ENCODE measurements at regions not wholly inside any gene's neighbourhood (a gene's known extent, or its start where the extent isn't known, plus 50 kb on each side); places are given as distances from the start of the nearest gene placed in this dataset.

- TF ChIP-seq CTCF (IDR thresholded peaks at IDR 0.05; ENCODE audit: insufficient read depth, low read length, severe bottlenecking): no peak
- H3K4me3 ChIP-seq (ENCODE audit: low read depth, low read length): no peak overlapping the region
- H3K36me3 ChIP-seq (ENCODE audit: control insufficient read depth, insufficient read depth, low read length): no peaks in the 10 kb centered on the region
- no peaks in the 10 kb centered on the region for H3K27me3 ChIP-seq (ENCODE audit: control insufficient read depth, insufficient read depth, low read length)
- FAIRE-seq (no peak), DNase-seq (ENCODE audit: low read depth) (no peak)
These were observed 50.8 kb upstream of the NAV2 start for GRCh38 chr11:19661827-19662226.

- TF ChIP-seq CTCF (IDR thresholded peaks at IDR 0.05; ENCODE audit: insufficient read depth, low read length, severe bottlenecking): no peak
- Histone ChIP-seq H3K4me3 (ENCODE audit: low read depth, low read length) (no peak overlapping the region), H3K27me3 (ENCODE audit: control insufficient read depth, insufficient read depth, low read length) (no peaks in the 10 kb centered on the region), H3K36me3 (ENCODE audit: control insufficient read depth, insufficient read depth, low read length) (no peaks in the 10 kb centered on the region)
- peak; percentile 94 for DNase-seq (ENCODE audit: low read depth)
- FAIRE-seq: no peak
These were observed 52.6 kb upstream of the NAV2 start for GRCh38 chr11:19660076-19660475.

GRCh38 chr11:19659529-19659928 is 53.1 kb upstream of the NAV2 start:
- FAIRE-seq (no peak), DNase-seq (ENCODE audit: low read depth) (peak; percentile 31)
- TF ChIP-seq CTCF (IDR thresholded peaks at IDR 0.05; ENCODE audit: insufficient read depth, low read length, severe bottlenecking): no peak
- Histone ChIP-seq H3K4me3 (ENCODE audit: low read depth, low read length) (no peak overlapping the region), H3K27me3 (ENCODE audit: control insufficient read depth, insufficient read depth, low read length) (no peaks in the 10 kb centered on the region), H3K36me3 (ENCODE audit: control insufficient read depth, insufficient read depth, low read length) (no peaks in the 10 kb centered on the region)

- H3K27me3 ChIP-seq (ENCODE audit: control insufficient read depth, insufficient read depth, low read length): no peaks in the 10 kb centered on the region
- FAIRE-seq: no peak
- TF ChIP-seq CTCF (IDR thresholded peaks at IDR 0.05; ENCODE audit: insufficient read depth, low read length, severe bottlenecking): no peak
- DNase-seq (ENCODE audit: low read depth): no peak
- H3K4me3 ChIP-seq (ENCODE audit: low read depth, low read length): no peak overlapping the region
- no peaks in the 10 kb centered on the region for H3K36me3 ChIP-seq (ENCODE audit: control insufficient read depth, insufficient read depth, low read length)
These were observed 54.3 kb upstream of the NAV2 start for GRCh38 chr11:19658344-19658743.

- DNase-seq (ENCODE audit: low read depth) (no peak), FAIRE-seq (no peak)
- H3K36me3 ChIP-seq (ENCODE audit: control insufficient read depth, insufficient read depth, low read length): no peaks in the 10 kb centered on the region
- no peak overlapping the region for H3K4me3 ChIP-seq (ENCODE audit: low read depth, low read length)
- no peak for TF ChIP-seq CTCF (IDR thresholded peaks at IDR 0.05; ENCODE audit: insufficient read depth, low read length, severe bottlenecking)
- H3K27me3 ChIP-seq (ENCODE audit: control insufficient read depth, insufficient read depth, low read length): peaks cover 2% of the 10 kb centered on the region
These were observed 56.5 kb upstream of the NAV2 start for GRCh38 chr11:19656140-19656541.

- DNase-seq (ENCODE audit: low read depth) (no peak), FAIRE-seq (no peak)
- H3K36me3 ChIP-seq (ENCODE audit: control insufficient read depth, insufficient read depth, low read length): no peaks in the 10 kb centered on the region
- no peak overlapping the region for H3K4me3 ChIP-seq (ENCODE audit: low read depth, low read length)
- peaks cover 2% of the 10 kb centered on the region for H3K27me3 ChIP-seq (ENCODE audit: control insufficient read depth, insufficient read depth, low read length)
- TF ChIP-seq CTCF (IDR thresholded peaks at IDR 0.05; ENCODE audit: insufficient read depth, low read length, severe bottlenecking): no peak
These were observed 59.8 kb upstream of the NAV2 start for GRCh38 chr11:19652623-19653375.
